WTC11 (cell line): ENCODE measurements at regions not wholly inside any gene's neighbourhood (a gene's known extent, or its start where the extent isn't known, plus 50 kb on each side); places are given as distances from the start of the nearest gene placed in this dataset.

Experiments used
- ATAC-seq: fragments of 200-7000 bp; cut with Tn5 transposase; 2 replicates; pipeline ENCODE4 v1.10.0; 2021; ENCODE audit warnings: mild to moderate bottlenecking, moderate library complexity
- CTCF ChIA-PET: fragments of 300-600 bp; sonication (Branson Sonifier 250); formaldehyde crosslinking; loops from one replicate; lab custom pipeline; 2021; ENCODE audit warnings: antibody characterized with exemption; lab: Charles Lee
- POLR2A ChIA-PET: fragments of 350-600 bp; sonication (Branson Sonifier 250); formaldehyde crosslinking; loops from one replicate; lab custom pipeline; 2021; ENCODE audit warnings: antibody characterized with exemption; lab: Charles Lee
- DNase-seq: peaks from one replicate; pipeline ENCODE4 v3.0.0; 2021; ENCODE audit warnings: low spot score
- H3K27ac Mint-ChIP-seq: 2 replicates; pipeline ENCODE4 v1.8.0; 2021; ENCODE audit warnings: mixed read lengths
- H3K27me3 Mint-ChIP-seq: 2 replicates; pipeline ENCODE4 v1.8.0; 2021; ENCODE audit warnings: low read depth, mild to moderate bottlenecking, moderate library complexity, mixed read lengths
- H3K36me3 Mint-ChIP-seq: 2 replicates; pipeline ENCODE4 v1.8.0; 2021; ENCODE audit warnings: mixed read lengths
- H3K4me1 Mint-ChIP-seq: 2 replicates; pipeline ENCODE4 v1.8.0; 2022; ENCODE audit warnings: mixed read lengths
- H3K4me3 Mint-ChIP-seq: 2 replicates; pipeline ENCODE4 v1.8.0; 2021; ENCODE audit warnings: mild to moderate bottlenecking, moderate library complexity, mixed read lengths
- H3K9me3 Mint-ChIP-seq: 2 replicates; pipeline ENCODE4 v1.8.0; 2021; ENCODE audit warnings: mixed read lengths
- ATF2 ChIP-seq: sonication (generic); formaldehyde crosslinking; IDR thresholded peaks from 2 replicates; pipeline ENCODE4 v1.8.1; 2022; ENCODE audit warnings: low read depth, missing genetic modification reagents, borderline replicate concordance
- E2F4 ChIP-seq: sonication (generic); formaldehyde crosslinking; IDR thresholded peaks from 2 replicates; pipeline ENCODE4 v1.8.1; 2022; ENCODE audit warnings: low read depth, mild to moderate bottlenecking, moderate library complexity, missing genetic modification reagents, borderline replicate concordance
- ELF4 ChIP-seq: sonication (generic); formaldehyde crosslinking; IDR thresholded peaks from 2 replicates; pipeline ENCODE4 v1.8.1; 2022; ENCODE audit warnings: low read depth, mild to moderate bottlenecking, moderate library complexity, missing genetic modification reagents
- FOXK1 ChIP-seq: sonication (generic); formaldehyde crosslinking; IDR thresholded peaks from 2 replicates; pipeline ENCODE4 v1.8.0; 2022; ENCODE audit warnings: mild to moderate bottlenecking, moderate library complexity, missing genetic modification reagents
- MXD4 ChIP-seq: fragments of 250-450 bp; sonication (Bioruptor Pico); IDR thresholded peaks from 2 replicates; pipeline ENCODE4 v1.8.0; 2021; ENCODE audit warnings: mild to moderate bottlenecking, moderate library complexity, borderline replicate concordance
- MYBL2 ChIP-seq: sonication (generic); formaldehyde crosslinking; IDR thresholded peaks from 2 replicates; pipeline ENCODE4 v1.8.1; 2023; ENCODE audit warnings: mild to moderate bottlenecking, moderate library complexity, missing genetic modification reagents
- PREB ChIP-seq: sonication (generic); formaldehyde crosslinking; IDR thresholded peaks from 2 replicates; pipeline ENCODE4 v1.8.1; 2022; ENCODE audit warnings: mild to moderate bottlenecking, missing genetic modification reagents, moderate library complexity, borderline replicate concordance
- PRRX2 ChIP-seq: fragments of 250-450 bp; sonication (Bioruptor Pico); IDR thresholded peaks from 2 replicates; pipeline ENCODE4 v1.8.0; 2021; ENCODE audit warnings: mild to moderate bottlenecking
- SMAD3 ChIP-seq: sonication (generic); formaldehyde crosslinking; IDR thresholded peaks from 2 replicates; pipeline ENCODE4 v1.8.0; 2022; ENCODE audit warnings: missing genetic modification reagents, mild to moderate bottlenecking, borderline replicate concordance
- SMAD4 ChIP-seq: sonication (generic); formaldehyde crosslinking; IDR thresholded peaks from 2 replicates; pipeline ENCODE4 v1.8.0; 2022; ENCODE audit warnings: mild to moderate bottlenecking, missing genetic modification reagents
- SOX15 ChIP-seq: fragments of 250-450 bp; sonication (Bioruptor Pico); IDR thresholded peaks from 2 replicates; pipeline ENCODE4 v1.9.0; 2021; ENCODE audit warnings: mild to moderate bottlenecking
- TEAD4 ChIP-seq: sonication (generic); formaldehyde crosslinking; IDR thresholded peaks from 2 replicates; pipeline ENCODE4 v1.8.0; 2022; ENCODE audit warnings: mild to moderate bottlenecking, missing genetic modification reagents
- TP53 ChIP-seq: sonication (generic); formaldehyde crosslinking; IDR thresholded peaks from 2 replicates; pipeline ENCODE4 v1.8.1; 2023; ENCODE audit warnings: mild to moderate bottlenecking, missing genetic modification reagents
- USF2 ChIP-seq: sonication (generic); formaldehyde crosslinking; IDR thresholded peaks from 2 replicates; pipeline ENCODE4 v1.8.1; 2023; ENCODE audit warnings: mild to moderate bottlenecking, missing genetic modification reagents, moderate library complexity
- ZMAT4 ChIP-seq: fragments of 250-450 bp; sonication (Bioruptor Pico); IDR thresholded peaks from 2 replicates; pipeline ENCODE4 v1.9.0; 2021; ENCODE audit warnings: mild to moderate bottlenecking
- ZNF416 ChIP-seq: fragments of 250-450 bp; sonication (Bioruptor Pico); IDR thresholded peaks from 2 replicates; pipeline ENCODE4 v1.9.0; 2021; ENCODE audit warnings: mild to moderate bottlenecking, inconsistent platforms
- ZNF423 ChIP-seq: fragments of 250-450 bp; sonication (Bioruptor Pico); IDR thresholded peaks from 2 replicates; pipeline ENCODE4 v2.1.2; 2022; ENCODE audit warnings: mild to moderate bottlenecking, moderate library complexity

GRCh38 chr4:56757821-56758411 lies 63.6 kb downstream of the SPINK2 start:
- CTCF ChIA-PET: interaction anchor here (0.5 kb wide), 1 partner anchor 26 kb away, joined by 3 read pairs; no protein-coding TSS in a partner anchor
- DNase-seq: peak; percentile 47
- Mint-ChIP-seq H3K9me3 (no peaks in the 10 kb centered on the region), H3K36me3 (no peaks in the 10 kb centered on the region), H3K27ac (peak overlapping the region; percentile 29; the same call in 1 of the 2 replicates), H3K4me3 (no peak overlapping the region), H3K4me1 (peaks cover 26% of the 10 kb centered on the region), H3K27me3 (no peaks in the 10 kb centered on the region)
- peak; percentile 86 for ATAC-seq
- POLR2A ChIA-PET: no interaction called here
- TF ChIP-seq ATF2 (no peak), TP53 (no peak), ELF4 (CRISPR knock-in tag) (no peak), ZNF416 (CRISPR knock-in tag) (no peak), ZNF423 (no peak), ZMAT4 (CRISPR knock-in tag) (no peak)
- TF ChIP-seq, all 79 proteins: peak for 0

GRCh38 chr4:56757261-56757746 lies 64.2 kb downstream of the SPINK2 start:
- Mint-ChIP-seq H3K36me3 (no peaks in the 10 kb centered on the region), H3K9me3 (no peaks in the 10 kb centered on the region), H3K4me1 (peaks cover 26% of the 10 kb centered on the region), H3K27me3 (no peaks in the 10 kb centered on the region), H3K4me3 (no peak overlapping the region), H3K27ac (no peak overlapping the region)
- peak; percentile 23 for DNase-seq
- CTCF ChIA-PET: no interaction called here
- peak; percentile 24 for ATAC-seq
- POLR2A ChIA-PET: no interaction called here
- no peak for TF ChIP-seq USF2 (CRISPR knock-in tag)

GRCh38 chr4:56755901-56756300 lies 65.6 kb downstream of the SPINK2 start:
- no peak for ATAC-seq
- Mint-ChIP-seq H3K9me3 (no peaks in the 10 kb centered on the region), H3K27ac (no peak overlapping the region), H3K4me3 (no peak overlapping the region), H3K36me3 (no peaks in the 10 kb centered on the region), H3K27me3 (no peaks in the 10 kb centered on the region), H3K4me1 (peaks cover 30% of the 10 kb centered on the region)
- CTCF ChIA-PET: interaction anchor here (0.6 kb wide), 1 partner anchor 142 kb away, joined by 3 read pairs; no protein-coding TSS in a partner anchor
- POLR2A ChIA-PET: no interaction called here
- no peak for DNase-seq
- TF ChIP-seq SMAD3: no peak
- no peak for TF ChIP-seq FOXK1 (CRISPR knock-in tag)
- no peak for TF ChIP-seq MYBL2 (CRISPR knock-in tag)
- TF ChIP-seq TP53: no peak
- no peak for TF ChIP-seq SMAD4 (CRISPR knock-in tag)
- TF ChIP-seq PREB (CRISPR knock-in tag): no peak
- no peak for TF ChIP-seq SOX15 (CRISPR knock-in tag)
- no peak for TF ChIP-seq E2F4 (CRISPR knock-in tag)
- no peak for TF ChIP-seq PRRX2
- TF ChIP-seq MXD4 (CRISPR knock-in tag): no peak
- no peak for TF ChIP-seq TEAD4 (CRISPR knock-in tag)
